ENCODE measurements at regions not wholly inside any gene's neighbourhood (a gene's known extent, or its start where the extent isn't known, plus 50 kb on each side); places are given as distances from the start of the nearest gene placed in this dataset.

DNA sequence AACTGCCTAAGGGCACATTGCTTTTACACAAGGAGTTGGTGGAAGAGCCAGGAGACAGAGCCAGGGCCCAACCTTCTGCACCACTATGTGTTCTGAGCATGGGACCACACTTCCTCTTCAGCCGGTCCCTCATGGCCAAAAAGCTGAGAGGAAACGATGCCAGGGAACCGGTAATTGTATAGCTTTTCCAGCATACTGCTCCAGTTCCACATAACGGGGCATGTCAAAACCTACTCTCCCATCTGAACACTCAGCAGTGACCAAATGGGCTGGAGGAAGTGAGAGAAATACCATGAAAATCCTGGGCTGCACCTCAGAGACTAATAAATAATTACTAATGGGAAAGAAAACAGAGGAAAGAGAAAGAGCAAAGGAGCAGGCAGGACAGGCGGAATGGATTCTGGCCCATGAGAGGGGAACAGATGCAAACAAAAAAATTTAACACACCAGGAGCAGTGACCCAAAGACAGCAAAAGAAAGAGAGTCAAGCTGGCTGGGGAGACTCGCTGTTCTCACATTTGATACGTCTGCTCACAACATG is 52.0 kb upstream of the BMP2 start:
- Mint-ChIP-seq H3K9me3 (peaks cover 10% of the 10 kb centered on the region), H3K27ac (no peak overlapping the region), H3K27me3 (no peaks in the 10 kb centered on the region), H3K4me3 (no peak overlapping the region), H3K4me1 (ENCODE audit: unreplicated experiment) (no peaks in the 10 kb centered on the region), H3K36me3 (peaks cover 4% of the 10 kb centered on the region)
- TF ChIP-seq CTCF (conservative IDR thresholded peaks at IDR 0.05) = no peak
- no peak for DNase-seq (ENCODE audit: extremely low spot score, unreplicated experiment)

DNA sequence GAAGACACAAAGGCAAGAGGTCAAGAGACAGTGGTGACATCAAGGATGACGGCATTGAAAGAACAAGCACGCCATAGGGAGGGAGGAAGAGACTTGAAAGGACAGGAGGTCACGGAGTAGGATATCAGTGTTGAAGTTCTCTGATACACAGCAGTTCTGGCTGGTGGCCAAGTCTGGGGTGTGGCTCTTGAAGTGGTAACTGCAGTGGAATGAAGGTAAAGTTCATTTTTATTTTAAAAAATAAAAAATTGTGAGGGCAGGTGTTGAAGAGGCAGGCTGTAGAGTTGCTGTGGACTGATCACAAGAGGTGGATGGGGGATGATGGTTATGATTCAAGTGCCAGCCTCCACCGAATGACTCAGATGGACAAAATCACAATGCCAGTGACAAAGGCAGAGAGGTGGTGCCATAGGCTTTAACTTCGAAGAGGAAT is 53.2 kb upstream of the BMP2 start:
- peaks cover 6% of the 10 kb centered on the region for H3K4me1 Mint-ChIP-seq (ENCODE audit: unreplicated experiment)
- H3K9me3 Mint-ChIP-seq = peaks cover 8% of the 10 kb centered on the region
- TF ChIP-seq CTCF (conservative IDR thresholded peaks at IDR 0.05) = no peak
- no peaks in the 10 kb centered on the region for H3K27me3 Mint-ChIP-seq
- DNase-seq (ENCODE audit: extremely low spot score, unreplicated experiment) = no peak
- no peak overlapping the region for H3K27ac Mint-ChIP-seq
- H3K4me3 Mint-ChIP-seq = no peak overlapping the region
- peaks cover 4% of the 10 kb centered on the region for H3K36me3 Mint-ChIP-seq

DNA sequence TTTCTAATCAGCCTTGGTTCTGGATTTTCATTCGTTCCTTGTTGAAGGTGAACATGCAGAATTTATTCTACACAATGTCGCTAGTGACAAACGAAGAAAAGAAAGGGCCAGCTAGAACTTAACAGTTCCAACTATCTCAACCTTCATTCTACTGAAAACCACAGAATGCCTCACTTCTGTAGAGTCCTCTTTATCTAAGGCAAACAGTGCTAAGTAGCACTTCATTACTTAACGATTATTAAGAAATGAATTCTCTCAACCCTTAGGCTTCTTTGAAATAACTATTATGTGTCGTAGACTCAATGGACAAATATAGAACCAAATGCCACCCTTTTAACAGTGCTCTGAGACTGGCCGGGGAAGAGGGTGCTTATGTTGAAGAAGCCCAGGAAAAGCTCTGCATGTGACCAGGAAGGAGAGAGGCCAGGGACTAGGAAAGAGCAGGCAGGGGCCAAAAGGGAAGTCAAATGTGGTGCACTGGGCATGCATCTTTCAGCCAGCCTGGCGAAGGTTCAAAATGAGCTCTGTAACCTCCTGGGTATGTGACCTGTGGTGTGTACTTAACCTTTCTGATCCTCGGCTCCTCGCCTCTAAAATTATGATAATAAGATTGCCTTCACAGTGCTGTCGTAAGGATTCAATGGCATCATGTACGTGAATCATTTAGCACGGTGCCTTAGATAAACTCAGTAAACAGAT is 55.4 kb upstream of the BMP2 start:
- H3K4me1 Mint-ChIP-seq (ENCODE audit: unreplicated experiment) = peaks cover 20% of the 10 kb centered on the region
- no peaks in the 10 kb centered on the region for H3K9me3 Mint-ChIP-seq
- no peak for TF ChIP-seq CTCF (conservative IDR thresholded peaks at IDR 0.05)
- H3K36me3 Mint-ChIP-seq = no peaks in the 10 kb centered on the region
- peak overlapping the region; percentile 39 for H3K27ac Mint-ChIP-seq
- no peak for DNase-seq (ENCODE audit: extremely low spot score, unreplicated experiment)
- H3K4me3 Mint-ChIP-seq = no peak overlapping the region
- no peaks in the 10 kb centered on the region for H3K27me3 Mint-ChIP-seq

DNA sequence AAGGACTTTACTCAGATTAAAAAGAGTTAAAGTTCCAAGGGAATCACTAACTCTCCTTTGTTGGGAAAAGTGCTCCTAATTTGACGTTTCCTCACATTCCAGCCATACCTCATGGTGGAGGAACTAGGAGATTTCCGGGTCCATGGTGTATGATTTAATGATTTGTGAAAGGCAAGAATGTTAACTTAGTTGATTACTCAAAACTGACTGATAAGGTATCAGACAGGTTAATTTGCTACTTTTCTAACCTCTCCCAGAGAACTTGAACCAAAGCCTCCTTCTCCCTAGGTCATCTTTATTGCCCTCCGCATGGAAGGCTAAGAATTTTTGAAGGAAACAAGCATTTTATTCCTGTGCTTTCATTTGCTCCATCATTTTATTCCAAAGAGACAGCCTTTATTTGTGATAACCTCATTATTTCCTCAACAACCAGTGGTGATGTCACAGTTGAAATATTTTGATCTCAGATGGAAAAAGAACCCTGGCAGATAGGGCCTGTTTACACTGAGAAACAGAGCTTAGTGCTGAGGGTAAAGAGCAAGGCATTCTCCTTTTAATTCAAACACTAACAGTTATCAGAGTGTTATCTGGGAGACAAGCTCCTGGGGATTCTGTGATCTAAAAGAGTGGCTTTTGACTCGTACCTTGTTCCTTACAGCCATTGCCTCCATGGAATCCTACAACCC is 57.4 kb upstream of the BMP2 start:
- no peaks in the 10 kb centered on the region for H3K27me3 Mint-ChIP-seq
- peaks cover 20% of the 10 kb centered on the region for H3K4me1 Mint-ChIP-seq (ENCODE audit: unreplicated experiment)
- peak overlapping the region; percentile 81 for H3K27ac Mint-ChIP-seq
- no peak for DNase-seq (ENCODE audit: extremely low spot score, unreplicated experiment)
- H3K36me3 Mint-ChIP-seq = no peaks in the 10 kb centered on the region
- H3K9me3 Mint-ChIP-seq = no peaks in the 10 kb centered on the region
- H3K4me3 Mint-ChIP-seq = no peak overlapping the region
- TF ChIP-seq CTCF (conservative IDR thresholded peaks at IDR 0.05) = no peak

DNA sequence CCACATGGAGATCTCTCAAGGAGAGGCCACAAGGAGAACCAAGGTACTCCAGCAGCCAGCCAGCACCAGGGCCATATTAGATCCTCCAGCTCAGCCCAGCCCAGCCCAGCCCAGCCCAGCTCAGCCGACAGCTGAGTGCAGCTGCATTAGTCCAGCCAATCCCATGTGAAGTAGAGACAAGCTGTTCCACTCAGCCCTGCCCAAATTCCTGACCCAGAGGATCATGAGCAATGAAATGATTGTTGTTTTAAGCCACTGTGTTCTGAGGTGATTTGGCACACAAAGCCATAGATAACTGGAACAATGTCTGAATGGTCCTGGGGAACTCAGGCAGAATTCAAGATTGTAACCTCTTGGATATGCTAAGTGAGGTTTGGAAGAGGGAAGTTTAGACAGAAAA is 59.5 kb upstream of the BMP2 start:
- Mint-ChIP-seq H3K4me1 (ENCODE audit: unreplicated experiment) (peaks cover 27% of the 10 kb centered on the region), H3K9me3 (no peaks in the 10 kb centered on the region), H3K27ac (peak overlapping the region; percentile 88), H3K36me3 (no peaks in the 10 kb centered on the region), H3K4me3 (no peak overlapping the region), H3K27me3 (no peaks in the 10 kb centered on the region)
- TF ChIP-seq CTCF (conservative IDR thresholded peaks at IDR 0.05) = no peak
- no peak for DNase-seq (ENCODE audit: extremely low spot score, unreplicated experiment)
